SK-N-SH (cell line): ENCODE measurements at regions not wholly inside any gene's neighbourhood (a gene's known extent, or its start where the extent isn't known, plus 50 kb on each side); places are given as distances from the start of the nearest gene placed in this dataset.

Experiments
- CTCF ChIA-PET: fragments of 300-600, 350-600 bp; formaldehyde crosslinking; extraction: SDS; loops from one replicate; lab custom pipeline; 2021; lab: Yijun Ruan, JAX
- POLR2A ChIA-PET: fragments of 350-600 bp; sonication (Branson Sonifier 250); formaldehyde crosslinking; extraction: SDS; loops from one replicate; lab custom pipeline; 2020; ENCODE audit warnings: antibody characterized with exemption, inconsistent platforms; lab: Yijun Ruan, JAX
- DNase-seq: peaks from one replicate; pipeline ENCODE4 v3.0.0; 2012
- H2AFZ ChIP-seq: fragments of 200-600 bp; sonication (generic); 2 replicates; pipeline ENCODE4 v1.8.1; 2016; ENCODE audit warnings: antibody characterized with exemption, mild to moderate bottlenecking, low read depth
- H3F3A ChIP-seq: fragments of 200-600 bp; sonication (generic); replicated peaks from 2 replicates; pipeline ENCODE3; 2016; ENCODE audit warnings: antibody characterized with exemption, mild to moderate bottlenecking; ENCODE audit not compliant: insufficient read depth
- H3K27ac ChIP-seq, 2 experiments: fragments of 200-500 bp in 1 of 2; fragments of 200-600 bp in 1 of 2; sonication (Bioruptor generic) in 1 of 2; sonication (generic), shearing (Covaris generic) in 1 of 2; 2 replicates each; pipeline versions ENCODE4 v1.5.1 to v1.6.1; 2014 to 2016; ENCODE audit warnings: low read depth in 2 of 2, inconsistent platforms in 1 of 2, low read length in 1 of 2, mild to moderate bottlenecking in 1 of 2, mixed read lengths in 1 of 2
- H3K27me3 ChIP-seq: fragments of 200-600 bp; sonication (generic), shearing (Covaris generic); 2 replicates; pipeline ENCODE4 v1.6.1; 2016; ENCODE audit warnings: mixed run types; ENCODE audit not compliant: insufficient read depth
- H3K36me3 ChIP-seq, 2 experiments: fragments of 200-500 bp in 1 of 2; fragments of 200-600 bp in 1 of 2; sonication (Bioruptor generic) in 1 of 2; sonication (generic) in 1 of 2; replicated peaks in 1 of 2; 2 replicates each; pipeline versions ENCODE3 to v1.5.1; 2014 to 2016; ENCODE audit warnings: low read length in 1 of 2, mild to moderate bottlenecking in 1 of 2; ENCODE audit not compliant: insufficient read depth in 2 of 2, control insufficient read depth in 1 of 2
- H3K4me1 ChIP-seq, 2 experiments: fragments of 200-500 bp in 1 of 2; fragments of 200-600 bp in 1 of 2; sonication (Bioruptor generic) in 1 of 2; sonication (generic), shearing (Covaris generic) in 1 of 2; 2 replicates each; pipeline versions ENCODE4 v1.5.1 to v1.6.1; 2014 to 2016; ENCODE audit warnings: low read depth in 1 of 2, low read length in 1 of 2, mixed run types in 1 of 2; ENCODE audit not compliant: insufficient read depth in 2 of 2, control insufficient read depth in 1 of 2
- H3K4me2 ChIP-seq: fragments of 200-600 bp; sonication (generic), shearing (Covaris generic); 2 replicates; pipeline ENCODE4 v1.6.1; 2017; ENCODE audit warnings: mixed run types
- H3K4me3 ChIP-seq, 2 experiments: fragments of 200-500 bp in 1 of 2; fragments of 200-600 bp in 1 of 2; sonication (Bioruptor generic) in 1 of 2; sonication (generic), shearing (Covaris generic) in 1 of 2; 2 replicates each; pipeline versions ENCODE4 v1.5.1 to v1.8.1; 2014 to 2016; ENCODE audit warnings: low read depth in 2 of 2, inconsistent platforms in 1 of 2, low read length in 1 of 2, mild to moderate bottlenecking in 1 of 2, mixed read lengths in 1 of 2, moderate library complexity in 1 of 2
- H3K79me2 ChIP-seq: fragments of 200-600 bp; sonication (generic); 2 replicates; pipeline ENCODE4 v1.8.1; 2017; ENCODE audit warnings: mild to moderate bottlenecking; ENCODE audit not compliant: insufficient read depth
- H3K9ac ChIP-seq: fragments of 200-600 bp; sonication (generic); 2 replicates; pipeline ENCODE4 v1.6.1; 2017; ENCODE audit warnings: mixed run types
- H3K9me2 ChIP-seq: fragments of 200-600 bp; sonication (generic); 2 replicates; pipeline ENCODE4 v1.6.1; 2017; ENCODE audit warnings: mixed run types
- H3K9me3 ChIP-seq: fragments of 200-600 bp; sonication (generic); 2 replicates; pipeline ENCODE4 v1.6.1; 2017; ENCODE audit warnings: mixed run types, mild to moderate bottlenecking, moderate library complexity
- H4K20me1 ChIP-seq: fragments of 200-600 bp; sonication (generic); 2 replicates; pipeline ENCODE4 v1.6.1; 2017; ENCODE audit warnings: mild to moderate bottlenecking, mixed run types; ENCODE audit not compliant: insufficient read depth
- CTCF ChIP-seq: fragments of 200-600 bp; sonication (generic); IDR thresholded peaks from 2 replicates; pipeline ENCODE4 v1.6.1; 2017; ENCODE audit warnings: antibody characterized with exemption, mild to moderate bottlenecking, moderate library complexity
- ELF1 ChIP-seq: IDR thresholded peaks from 2 replicates; pipeline ENCODE4 v1.4.0; 2012
- EZH2phosphoT487 ChIP-seq: fragments of 200-600 bp; sonication (generic); IDR thresholded peaks from 2 replicates; pipeline ENCODE4 v1.6.1; 2017; ENCODE audit warnings: low read depth, mixed run types, mild to moderate bottlenecking, antibody characterized with exemption, moderate library complexity, borderline replicate concordance
- FOSL2 ChIP-seq: IDR thresholded peaks from 2 replicates; pipeline ENCODE4 v1.4.0; 2012; ENCODE audit warnings: low read depth, mild to moderate bottlenecking, moderate library complexity, borderline replicate concordance
- FOXJ3 ChIP-seq: sonication (generic); formaldehyde crosslinking; IDR thresholded peaks from 2 replicates; pipeline ENCODE4 v1.5.1; 2020; ENCODE audit warnings: mild to moderate bottlenecking, missing genetic modification reagents
- GATA2 ChIP-seq: sonication (generic); formaldehyde crosslinking; IDR thresholded peaks from 2 replicates; pipeline ENCODE4 v1.5.0; 2020; ENCODE audit warnings: mild to moderate bottlenecking, missing genetic modification reagents
- MAX ChIP-seq: IDR thresholded peaks from 2 replicates; pipeline ENCODE4 v1.4.0; 2012; ENCODE audit warnings: low read depth
- NRF1 ChIP-seq: IDR thresholded peaks from 2 replicates; pipeline ENCODE4 v1.6.1; 2012; ENCODE audit warnings: low read depth, mild to moderate bottlenecking, low read length
- PBX3 ChIP-seq: IDR thresholded peaks from 2 replicates; pipeline ENCODE4; 2012
- REST ChIP-seq: IDR thresholded peaks from 2 replicates; pipeline ENCODE4 v1.6.1; 2012; ENCODE audit warnings: mild to moderate bottlenecking, low read depth, low read length, moderate library complexity
- RFX5 ChIP-seq: IDR thresholded peaks from 2 replicates; pipeline ENCODE4 v1.6.1; 2012; ENCODE audit warnings: mild to moderate bottlenecking, improper control_type of control experiment, low read length
- TAF1 ChIP-seq: IDR thresholded peaks from 2 replicates; pipeline ENCODE4 v1.6.1; 2012; ENCODE audit warnings: low read depth, mild to moderate bottlenecking, low read length, moderate library complexity, borderline replicate concordance
- TCF12 ChIP-seq: IDR thresholded peaks from 2 replicates; pipeline ENCODE4 v1.4.0; 2012
- TEAD4 ChIP-seq: IDR thresholded peaks from 2 replicates; pipeline ENCODE4 v1.4.0; 2012; ENCODE audit warnings: mild to moderate bottlenecking, borderline replicate concordance; ENCODE audit not compliant: insufficient read depth
- USF1 ChIP-seq: IDR thresholded peaks from 2 replicates; pipeline ENCODE4 v1.4.0; 2012; ENCODE audit warnings: low read depth, borderline replicate concordance
- ZBTB33 ChIP-seq: IDR thresholded peaks from 2 replicates; pipeline ENCODE4 v1.4.0; 2012; ENCODE audit warnings: low read depth, borderline replicate concordance
- WGBS: methylation state at CpG from one replicate; pipeline ENCODE4 v1.1.6; 2017; ENCODE audit warnings: low lambda C conversion rate; 5-methylcytosine and 5-hydroxymethylcytosine counted together

GRCh38 chr2:189305291-189305943 is 125.9 kb upstream of the COL5A2 start:
- H4K20me1 ChIP-seq, result no peaks in the 10 kb centered on the region
- no peak overlapping the region for H3K27ac ChIP-seq
- TF ChIP-seq ZBTB33, result no peak
- no peak for TF ChIP-seq REST
- no peak for TF ChIP-seq NRF1
- no peak for TF ChIP-seq GATA2 (CRISPR knock-in tag)
- TF ChIP-seq CTCF, result no peak
- no peak for TF ChIP-seq MAX
- TF ChIP-seq RFX5, result no peak
- TF ChIP-seq TAF1, result no peak
- TF ChIP-seq TEAD4, result no peak
- no peak for TF ChIP-seq FOXJ3
- peak; percentile 12; the same call in 1 of the 2 replicates for TF ChIP-seq FOSL2
- no peak for TF ChIP-seq ELF1
- peak; percentile 21; the same call in 1 of the 2 replicates for TF ChIP-seq TCF12
- TF ChIP-seq EZH2phosphoT487, result no peak
- no peak for TF ChIP-seq USF1
- peak; percentile 30 for TF ChIP-seq PBX3
- no peaks in the 10 kb centered on the region for H3K9me2 ChIP-seq
- no peaks in the 10 kb centered on the region for H3F3A ChIP-seq
- 0 out of 2 replicates have a peak, but pooled peaks cover 3% of the 10 kb centered on the region for H3K9me3 ChIP-seq
- H2AFZ ChIP-seq, result no peak overlapping the region
- CTCF ChIA-PET, result interaction anchor here (1.0 to 1.9 kb wide), 3 partner anchors 9 to 211 kb away, joined by 3 to 5 read pairs (median 4); no protein-coding TSS in a partner anchor
- no peaks in the 10 kb centered on the region for H3K36me3 ChIP-seq
- no peaks in the 10 kb centered on the region for H3K27me3 ChIP-seq
- H3K4me1 ChIP-seq, result no peaks in the 10 kb centered on the region; a peak in 1 of 4 replicates
- no peak for DNase-seq
- no peak overlapping the region for H3K9ac ChIP-seq
- POLR2A ChIA-PET, result no interaction called here
- H3K4me3 ChIP-seq, result no peak overlapping the region
- H3K4me2 ChIP-seq, result no peak overlapping the region
- no peaks in the 10 kb centered on the region for H3K79me2 ChIP-seq
- WGBS, result 76% methylated on average over 3 of the region's 3 CpGs
